C4-2B (cell line): ENCODE measurements at regions not wholly inside any gene's neighbourhood (a gene's known extent, or its start where the extent isn't known, plus 50 kb on each side); places are given as distances from the start of the nearest gene placed in this dataset.

ENCODE experiments used
- ZFX ChIP-seq: fragments of 450-650 bp; IDR thresholded peaks from 2 replicates; pipeline ENCODE4 v1.6.1; 2017
- TF ChIP-seq, protein P1 (sequence below): fragments of 450-650 bp; conservative IDR thresholded peaks from 2 replicates; pipeline ENCODE4 v1.5.1; 2017; ENCODE audit warnings: mild to moderate bottlenecking

DNA sequence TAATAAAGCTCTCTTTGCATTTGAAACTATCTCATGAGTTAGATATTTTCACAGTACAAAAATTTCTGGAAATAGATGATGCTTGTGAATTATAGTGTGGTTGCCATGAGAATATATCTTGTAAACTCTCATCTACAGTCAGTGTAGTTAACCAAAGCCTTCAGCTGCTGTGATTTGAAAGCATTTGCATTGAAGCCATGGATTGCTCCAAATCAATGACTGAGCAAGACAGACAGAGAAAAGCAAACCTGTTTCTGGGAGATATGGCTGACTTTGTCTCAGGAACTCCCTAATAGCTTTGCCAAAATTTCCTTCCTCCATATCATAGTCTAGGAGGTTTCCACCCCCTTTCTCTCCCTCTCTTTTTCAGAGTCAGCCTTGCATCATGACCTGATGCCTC is 955.3 kb downstream of the REEP3 start:
- TF ChIP-seq, protein P1, sequence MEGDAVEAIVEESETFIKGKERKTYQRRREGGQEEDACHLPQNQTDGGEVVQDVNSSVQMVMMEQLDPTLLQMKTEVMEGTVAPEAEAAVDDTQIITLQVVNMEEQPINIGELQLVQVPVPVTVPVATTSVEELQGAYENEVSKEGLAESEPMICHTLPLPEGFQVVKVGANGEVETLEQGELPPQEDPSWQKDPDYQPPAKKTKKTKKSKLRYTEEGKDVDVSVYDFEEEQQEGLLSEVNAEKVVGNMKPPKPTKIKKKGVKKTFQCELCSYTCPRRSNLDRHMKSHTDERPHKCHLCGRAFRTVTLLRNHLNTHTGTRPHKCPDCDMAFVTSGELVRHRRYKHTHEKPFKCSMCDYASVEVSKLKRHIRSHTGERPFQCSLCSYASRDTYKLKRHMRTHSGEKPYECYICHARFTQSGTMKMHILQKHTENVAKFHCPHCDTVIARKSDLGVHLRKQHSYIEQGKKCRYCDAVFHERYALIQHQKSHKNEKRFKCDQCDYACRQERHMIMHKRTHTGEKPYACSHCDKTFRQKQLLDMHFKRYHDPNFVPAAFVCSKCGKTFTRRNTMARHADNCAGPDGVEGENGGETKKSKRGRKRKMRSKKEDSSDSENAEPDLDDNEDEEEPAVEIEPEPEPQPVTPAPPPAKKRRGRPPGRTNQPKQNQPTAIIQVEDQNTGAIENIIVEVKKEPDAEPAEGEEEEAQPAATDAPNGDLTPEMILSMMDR, result no peak
- TF ChIP-seq ZFX, result no peak
